ENCODE measurements at regions not wholly inside any gene's neighbourhood (a gene's known extent, or its start where the extent isn't known, plus 50 kb on each side); places are given as distances from the start of the nearest gene placed in this dataset.

- ATAC-seq (ENCODE audit: low FRiP score) (no peak), DNase-seq (ENCODE audit: low spot score) (no peak)
- no peak for TF ChIP-seq CTCF (IDR thresholded peaks at IDR 0.05)
These were observed 203.8 kb downstream of the RDH14 start for GRCh38 chr2:18356676-18357075.

GRCh38 chr2:18349421-18349820 is 211.0 kb downstream of the RDH14 start:
- no peak for DNase-seq (ENCODE audit: low spot score)
- TF ChIP-seq CTCF (IDR thresholded peaks at IDR 0.05): no peak
- no peak for ATAC-seq (ENCODE audit: low FRiP score)

- TF ChIP-seq CTCF (IDR thresholded peaks at IDR 0.05): no peak
- DNase-seq (ENCODE audit: low spot score) (no peak), ATAC-seq (ENCODE audit: low FRiP score) (no peak)
These were observed 213.6 kb downstream of the RDH14 start for GRCh38 chr2:18346874-18347273.

GRCh38 chr2:18346344-18346743 is 214.1 kb downstream of the RDH14 start:
- TF ChIP-seq CTCF (IDR thresholded peaks at IDR 0.05): no peak
- ATAC-seq (ENCODE audit: low FRiP score) (no peak), DNase-seq (ENCODE audit: low spot score) (no peak)

- no peak for DNase-seq (ENCODE audit: low spot score)
- no peak for TF ChIP-seq CTCF (IDR thresholded peaks at IDR 0.05)
- no peak for ATAC-seq (ENCODE audit: low FRiP score)
These were observed 214.6 kb downstream of the RDH14 start for GRCh38 chr2:18345848-18346247.

GRCh38 chr2:18342901-18343300 is 217.6 kb downstream of the RDH14 start:
- no peak for TF ChIP-seq CTCF (IDR thresholded peaks at IDR 0.05)
- ATAC-seq (ENCODE audit: low FRiP score): no peak

GRCh38 chr2:18339326-18339725 is 221.1 kb downstream of the RDH14 start:
- ATAC-seq (ENCODE audit: low FRiP score) (no peak), DNase-seq (ENCODE audit: low spot score) (no peak)
- no peak for TF ChIP-seq CTCF (IDR thresholded peaks at IDR 0.05)

More at GRCh38 chr2:18342901-18343300, 217.6 kb downstream of the RDH14 start:
- no peak for DNase-seq (ENCODE audit: low spot score)
